DOHH2 (cell line): ENCODE measurements at regions not wholly inside any gene's neighbourhood (a gene's known extent, or its start where the extent isn't known, plus 50 kb on each side); places are given as distances from the start of the nearest gene placed in this dataset.

Experiments
- EZH2phosphoT487 ChIP-seq: fragments of 200-600 bp; sonication (generic); IDR thresholded peaks from 2 replicates; pipeline ENCODE4 v1.6.1; 2017; ENCODE audit warnings: borderline replicate concordance, mild to moderate bottlenecking, antibody characterized with exemption, low read length, moderate library complexity, mixed read lengths
- TF ChIP-seq, protein P1 (sequence below): fragments of 200-600 bp; sonication (generic); IDR thresholded peaks from one replicate; pipeline ENCODE4 v1.5.1; 2014; ENCODE audit warnings: antibody characterized with exemption, mild to moderate bottlenecking, low read depth, low read length; ENCODE audit not compliant: poor library complexity, severe bottlenecking

- TF ChIP-seq, protein P1, sequence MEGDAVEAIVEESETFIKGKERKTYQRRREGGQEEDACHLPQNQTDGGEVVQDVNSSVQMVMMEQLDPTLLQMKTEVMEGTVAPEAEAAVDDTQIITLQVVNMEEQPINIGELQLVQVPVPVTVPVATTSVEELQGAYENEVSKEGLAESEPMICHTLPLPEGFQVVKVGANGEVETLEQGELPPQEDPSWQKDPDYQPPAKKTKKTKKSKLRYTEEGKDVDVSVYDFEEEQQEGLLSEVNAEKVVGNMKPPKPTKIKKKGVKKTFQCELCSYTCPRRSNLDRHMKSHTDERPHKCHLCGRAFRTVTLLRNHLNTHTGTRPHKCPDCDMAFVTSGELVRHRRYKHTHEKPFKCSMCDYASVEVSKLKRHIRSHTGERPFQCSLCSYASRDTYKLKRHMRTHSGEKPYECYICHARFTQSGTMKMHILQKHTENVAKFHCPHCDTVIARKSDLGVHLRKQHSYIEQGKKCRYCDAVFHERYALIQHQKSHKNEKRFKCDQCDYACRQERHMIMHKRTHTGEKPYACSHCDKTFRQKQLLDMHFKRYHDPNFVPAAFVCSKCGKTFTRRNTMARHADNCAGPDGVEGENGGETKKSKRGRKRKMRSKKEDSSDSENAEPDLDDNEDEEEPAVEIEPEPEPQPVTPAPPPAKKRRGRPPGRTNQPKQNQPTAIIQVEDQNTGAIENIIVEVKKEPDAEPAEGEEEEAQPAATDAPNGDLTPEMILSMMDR, result no peak
- no peak for TF ChIP-seq EZH2phosphoT487
These were observed 123.4 kb upstream of the LYPLAL1 start for GRCh38 chr1:219050086-219050821.
